SK-N-SH (cell line): ENCODE measurements at regions not wholly inside any gene's neighbourhood (a gene's known extent, or its start where the extent isn't known, plus 50 kb on each side); places are given as distances from the start of the nearest gene placed in this dataset.

Source experiments
- CTCF ChIA-PET: fragments of 300-600, 350-600 bp; formaldehyde crosslinking; extraction: SDS; loops from one replicate; lab custom pipeline; 2021; lab: Yijun Ruan, JAX
- POLR2A ChIA-PET: fragments of 350-600 bp; sonication (Branson Sonifier 250); formaldehyde crosslinking; extraction: SDS; loops from one replicate; lab custom pipeline; 2020; ENCODE audit warnings: antibody characterized with exemption, inconsistent platforms; lab: Yijun Ruan, JAX
- DNase-seq: peaks from one replicate; pipeline ENCODE4 v3.0.0; 2012
- H2AFZ ChIP-seq: fragments of 200-600 bp; sonication (generic); 2 replicates; pipeline ENCODE4 v1.8.1; 2016; ENCODE audit warnings: antibody characterized with exemption, mild to moderate bottlenecking, low read depth
- H3F3A ChIP-seq: fragments of 200-600 bp; sonication (generic); replicated peaks from 2 replicates; pipeline ENCODE3; 2016; ENCODE audit warnings: antibody characterized with exemption, mild to moderate bottlenecking; ENCODE audit not compliant: insufficient read depth
- H3K27ac ChIP-seq, 2 experiments: fragments of 200-500 bp in 1 of 2; fragments of 200-600 bp in 1 of 2; sonication (Bioruptor generic) in 1 of 2; sonication (generic), shearing (Covaris generic) in 1 of 2; 2 replicates each; pipeline versions ENCODE4 v1.5.1 to v1.6.1; 2014 to 2016; ENCODE audit warnings: low read depth in 2 of 2, inconsistent platforms in 1 of 2, low read length in 1 of 2, mild to moderate bottlenecking in 1 of 2, mixed read lengths in 1 of 2
- H3K27me3 ChIP-seq: fragments of 200-600 bp; sonication (generic), shearing (Covaris generic); 2 replicates; pipeline ENCODE4 v1.6.1; 2016; ENCODE audit warnings: mixed run types; ENCODE audit not compliant: insufficient read depth
- H3K36me3 ChIP-seq, 2 experiments: fragments of 200-500 bp in 1 of 2; fragments of 200-600 bp in 1 of 2; sonication (Bioruptor generic) in 1 of 2; sonication (generic) in 1 of 2; replicated peaks in 1 of 2; 2 replicates each; pipeline versions ENCODE3 to v1.5.1; 2014 to 2016; ENCODE audit warnings: low read length in 1 of 2, mild to moderate bottlenecking in 1 of 2; ENCODE audit not compliant: insufficient read depth in 2 of 2, control insufficient read depth in 1 of 2
- H3K4me1 ChIP-seq, 2 experiments: fragments of 200-500 bp in 1 of 2; fragments of 200-600 bp in 1 of 2; sonication (Bioruptor generic) in 1 of 2; sonication (generic), shearing (Covaris generic) in 1 of 2; 2 replicates each; pipeline versions ENCODE4 v1.5.1 to v1.6.1; 2014 to 2016; ENCODE audit warnings: low read depth in 1 of 2, low read length in 1 of 2, mixed run types in 1 of 2; ENCODE audit not compliant: insufficient read depth in 2 of 2, control insufficient read depth in 1 of 2
- H3K4me2 ChIP-seq: fragments of 200-600 bp; sonication (generic), shearing (Covaris generic); 2 replicates; pipeline ENCODE4 v1.6.1; 2017; ENCODE audit warnings: mixed run types
- H3K4me3 ChIP-seq, 2 experiments: fragments of 200-500 bp in 1 of 2; fragments of 200-600 bp in 1 of 2; sonication (Bioruptor generic) in 1 of 2; sonication (generic), shearing (Covaris generic) in 1 of 2; 2 replicates each; pipeline versions ENCODE4 v1.5.1 to v1.8.1; 2014 to 2016; ENCODE audit warnings: low read depth in 2 of 2, inconsistent platforms in 1 of 2, low read length in 1 of 2, mild to moderate bottlenecking in 1 of 2, mixed read lengths in 1 of 2, moderate library complexity in 1 of 2
- H3K79me2 ChIP-seq: fragments of 200-600 bp; sonication (generic); 2 replicates; pipeline ENCODE4 v1.8.1; 2017; ENCODE audit warnings: mild to moderate bottlenecking; ENCODE audit not compliant: insufficient read depth
- H3K9ac ChIP-seq: fragments of 200-600 bp; sonication (generic); 2 replicates; pipeline ENCODE4 v1.6.1; 2017; ENCODE audit warnings: mixed run types
- H3K9me2 ChIP-seq: fragments of 200-600 bp; sonication (generic); 2 replicates; pipeline ENCODE4 v1.6.1; 2017; ENCODE audit warnings: mixed run types
- H3K9me3 ChIP-seq: fragments of 200-600 bp; sonication (generic); 2 replicates; pipeline ENCODE4 v1.6.1; 2017; ENCODE audit warnings: mixed run types, mild to moderate bottlenecking, moderate library complexity
- H4K20me1 ChIP-seq: fragments of 200-600 bp; sonication (generic); 2 replicates; pipeline ENCODE4 v1.6.1; 2017; ENCODE audit warnings: mild to moderate bottlenecking, mixed run types; ENCODE audit not compliant: insufficient read depth
- CHD2 ChIP-seq: fragments of 150-350 bp; IDR thresholded peaks from 2 replicates; pipeline ENCODE4 v1.6.1; 2018; ENCODE audit warnings: low read length; ENCODE audit not compliant: partially characterized antibody
- EP300 ChIP-seq, 2 experiments: IDR thresholded peaks; 2 replicates each; pipeline versions ENCODE4 v1.4.0 to v1.6.1; 2012; ENCODE audit warnings: borderline replicate concordance in 1 of 2, low read depth in 1 of 2, low read length in 1 of 2
- EZH2phosphoT487 ChIP-seq: fragments of 200-600 bp; sonication (generic); IDR thresholded peaks from 2 replicates; pipeline ENCODE4 v1.6.1; 2017; ENCODE audit warnings: low read depth, mixed run types, mild to moderate bottlenecking, antibody characterized with exemption, moderate library complexity, borderline replicate concordance
- FOXJ3 ChIP-seq: sonication (generic); formaldehyde crosslinking; IDR thresholded peaks from 2 replicates; pipeline ENCODE4 v1.5.1; 2020; ENCODE audit warnings: mild to moderate bottlenecking, missing genetic modification reagents
- JUND ChIP-seq: IDR thresholded peaks from 2 replicates; pipeline ENCODE4 v1.4.0; 2012
- MEF2A ChIP-seq: IDR thresholded peaks from 2 replicates; pipeline ENCODE4 v1.4.0; 2012; ENCODE audit warnings: low read depth, borderline replicate concordance
- NRF1 ChIP-seq: IDR thresholded peaks from 2 replicates; pipeline ENCODE4 v1.6.1; 2012; ENCODE audit warnings: low read depth, mild to moderate bottlenecking, low read length
- POLR2AphosphoS5 ChIP-seq: IDR thresholded peaks from 2 replicates; pipeline ENCODE4 v1.6.1; 2012; ENCODE audit warnings: low read depth, low read length
- RCOR1 ChIP-seq: fragments of 150-350 bp; IDR thresholded peaks from 2 replicates; pipeline ENCODE4 v1.6.1; 2017; ENCODE audit warnings: antibody characterized with exemption, low read length
- RFX5 ChIP-seq: IDR thresholded peaks from 2 replicates; pipeline ENCODE4 v1.6.1; 2012; ENCODE audit warnings: mild to moderate bottlenecking, improper control_type of control experiment, low read length
- SIN3A ChIP-seq: IDR thresholded peaks from 2 replicates; pipeline ENCODE4 v1.6.1; 2012; ENCODE audit warnings: low read depth, mild to moderate bottlenecking, low read length, moderate library complexity, borderline replicate concordance
- SMC3 ChIP-seq: IDR thresholded peaks from 2 replicates; pipeline ENCODE4 v1.6.1; 2012; ENCODE audit warnings: low read depth, low read length, improper control_type of control experiment
- TCF12 ChIP-seq: IDR thresholded peaks from 2 replicates; pipeline ENCODE4 v1.4.0; 2012
- TEAD4 ChIP-seq: IDR thresholded peaks from 2 replicates; pipeline ENCODE4 v1.4.0; 2012; ENCODE audit warnings: mild to moderate bottlenecking, borderline replicate concordance; ENCODE audit not compliant: insufficient read depth
- YY1 ChIP-seq: IDR thresholded peaks from 2 replicates; pipeline ENCODE4 v1.4.0; 2012; ENCODE audit warnings: low read depth, mild to moderate bottlenecking
- WGBS: methylation state at CpG from one replicate; pipeline ENCODE4 v1.1.6; 2017; ENCODE audit warnings: low lambda C conversion rate; 5-methylcytosine and 5-hydroxymethylcytosine counted together
- TF ChIP-seq, protein P1 (sequence below): fragments of 150-350 bp; IDR thresholded peaks from 2 replicates; pipeline ENCODE4 v1.6.1; 2017; ENCODE audit warnings: antibody characterized with exemption, low read length, low read depth, borderline replicate concordance
- TF ChIP-seq, protein P2 (sequence below): fragments of 200-600 bp; sonication (generic); IDR thresholded peaks from 2 replicates; pipeline ENCODE4 v1.6.1; 2017; ENCODE audit warnings: antibody characterized with exemption, mild to moderate bottlenecking, moderate library complexity
- TF ChIP-seq, protein P3 (sequence below): IDR thresholded peaks from 2 replicates; pipeline ENCODE4 v1.4.0; 2012; ENCODE audit warnings: low read depth
- TF ChIP-seq, protein P4 (sequence below): IDR thresholded peaks from 2 replicates; pipeline ENCODE4 v1.4.0; 2012; ENCODE audit warnings: low read depth, borderline replicate concordance
- TF ChIP-seq, protein P5 (sequence below): IDR thresholded peaks from 2 replicates; pipeline ENCODE4; 2012

DNA sequence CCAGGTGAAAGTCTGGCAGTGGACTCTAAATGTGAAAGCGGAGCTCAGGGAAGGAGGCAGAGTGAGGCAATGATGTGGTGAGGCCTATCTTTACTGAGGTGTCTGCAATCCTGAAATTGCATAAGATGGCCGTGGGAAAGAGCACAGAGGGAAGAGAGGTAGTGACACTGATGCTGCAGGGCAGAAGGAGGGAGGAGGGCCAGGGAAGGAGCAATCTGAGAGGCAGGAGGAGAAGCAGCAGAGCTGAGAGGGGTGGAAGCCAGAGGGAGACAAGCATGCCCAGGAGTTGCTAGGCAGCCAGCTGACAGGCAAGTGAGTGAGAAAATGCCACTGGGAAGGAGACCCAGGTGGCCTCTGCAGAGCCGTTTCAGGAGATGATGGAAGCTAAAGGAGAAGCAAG is 97.4 kb upstream of the CNR1 start:
- Histone ChIP-seq H3K9me2 (no peaks in the 10 kb centered on the region), H3K36me3 (no peaks in the 10 kb centered on the region), H3K4me2 (no peak overlapping the region), H3K4me1 (peaks cover 0 to 5% of the 10 kb centered on the region in 2 experiments; a peak in 2 of 4 replicates), H3K9ac (no peak overlapping the region), H4K20me1 (no peaks in the 10 kb centered on the region), H3K27me3 (no peaks in the 10 kb centered on the region), H3K4me3 (no peak overlapping the region), H3F3A (no peaks in the 10 kb centered on the region), H3K9me3 (no peaks in the 10 kb centered on the region), H3K79me2 (no peaks in the 10 kb centered on the region), H2AFZ (no peak overlapping the region), H3K27ac (no peak overlapping the region)
- ChIA-PET POLR2A (interaction anchor here (0.6 kb wide), 1 partner anchor 21 kb away, joined by 3 read pairs; no protein-coding TSS in a partner anchor), CTCF (no interaction called here)
- WGBS: 26% methylated on average over 3 of the region's 3 CpGs
- TF ChIP-seq, protein P1, sequence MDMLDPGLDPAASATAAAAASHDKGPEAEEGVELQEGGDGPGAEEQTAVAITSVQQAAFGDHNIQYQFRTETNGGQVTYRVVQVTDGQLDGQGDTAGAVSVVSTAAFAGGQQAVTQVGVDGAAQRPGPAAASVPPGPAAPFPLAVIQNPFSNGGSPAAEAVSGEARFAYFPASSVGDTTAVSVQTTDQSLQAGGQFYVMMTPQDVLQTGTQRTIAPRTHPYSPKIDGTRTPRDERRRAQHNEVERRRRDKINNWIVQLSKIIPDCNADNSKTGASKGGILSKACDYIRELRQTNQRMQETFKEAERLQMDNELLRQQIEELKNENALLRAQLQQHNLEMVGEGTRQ: no peak
- TF ChIP-seq, protein P2, sequence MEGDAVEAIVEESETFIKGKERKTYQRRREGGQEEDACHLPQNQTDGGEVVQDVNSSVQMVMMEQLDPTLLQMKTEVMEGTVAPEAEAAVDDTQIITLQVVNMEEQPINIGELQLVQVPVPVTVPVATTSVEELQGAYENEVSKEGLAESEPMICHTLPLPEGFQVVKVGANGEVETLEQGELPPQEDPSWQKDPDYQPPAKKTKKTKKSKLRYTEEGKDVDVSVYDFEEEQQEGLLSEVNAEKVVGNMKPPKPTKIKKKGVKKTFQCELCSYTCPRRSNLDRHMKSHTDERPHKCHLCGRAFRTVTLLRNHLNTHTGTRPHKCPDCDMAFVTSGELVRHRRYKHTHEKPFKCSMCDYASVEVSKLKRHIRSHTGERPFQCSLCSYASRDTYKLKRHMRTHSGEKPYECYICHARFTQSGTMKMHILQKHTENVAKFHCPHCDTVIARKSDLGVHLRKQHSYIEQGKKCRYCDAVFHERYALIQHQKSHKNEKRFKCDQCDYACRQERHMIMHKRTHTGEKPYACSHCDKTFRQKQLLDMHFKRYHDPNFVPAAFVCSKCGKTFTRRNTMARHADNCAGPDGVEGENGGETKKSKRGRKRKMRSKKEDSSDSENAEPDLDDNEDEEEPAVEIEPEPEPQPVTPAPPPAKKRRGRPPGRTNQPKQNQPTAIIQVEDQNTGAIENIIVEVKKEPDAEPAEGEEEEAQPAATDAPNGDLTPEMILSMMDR: no peak
- TF ChIP-seq RFX5: no peak
- TF ChIP-seq, protein P3, sequence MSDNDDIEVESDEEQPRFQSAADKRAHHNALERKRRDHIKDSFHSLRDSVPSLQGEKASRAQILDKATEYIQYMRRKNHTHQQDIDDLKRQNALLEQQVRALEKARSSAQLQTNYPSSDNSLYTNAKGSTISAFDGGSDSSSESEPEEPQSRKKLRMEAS: no peak
- no peak for TF ChIP-seq SIN3A
- no peak for TF ChIP-seq RCOR1
- TF ChIP-seq, protein P4, sequence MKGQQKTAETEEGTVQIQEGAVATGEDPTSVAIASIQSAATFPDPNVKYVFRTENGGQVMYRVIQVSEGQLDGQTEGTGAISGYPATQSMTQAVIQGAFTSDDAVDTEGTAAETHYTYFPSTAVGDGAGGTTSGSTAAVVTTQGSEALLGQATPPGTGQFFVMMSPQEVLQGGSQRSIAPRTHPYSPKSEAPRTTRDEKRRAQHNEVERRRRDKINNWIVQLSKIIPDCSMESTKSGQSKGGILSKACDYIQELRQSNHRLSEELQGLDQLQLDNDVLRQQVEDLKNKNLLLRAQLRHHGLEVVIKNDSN: no peak
- no peak for TF ChIP-seq TCF12
- no peak for TF ChIP-seq SMC3
- TF ChIP-seq, protein P5, sequence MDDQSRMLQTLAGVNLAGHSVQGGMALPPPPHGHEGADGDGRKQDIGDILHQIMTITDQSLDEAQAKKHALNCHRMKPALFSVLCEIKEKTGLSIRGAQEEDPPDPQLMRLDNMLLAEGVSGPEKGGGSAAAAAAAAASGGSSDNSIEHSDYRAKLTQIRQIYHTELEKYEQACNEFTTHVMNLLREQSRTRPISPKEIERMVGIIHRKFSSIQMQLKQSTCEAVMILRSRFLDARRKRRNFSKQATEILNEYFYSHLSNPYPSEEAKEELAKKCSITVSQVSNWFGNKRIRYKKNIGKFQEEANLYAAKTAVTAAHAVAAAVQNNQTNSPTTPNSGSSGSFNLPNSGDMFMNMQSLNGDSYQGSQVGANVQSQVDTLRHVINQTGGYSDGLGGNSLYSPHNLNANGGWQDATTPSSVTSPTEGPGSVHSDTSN: no peak
- no peak for TF ChIP-seq JUND
- no peak for TF ChIP-seq POLR2AphosphoS5
- no peak for TF ChIP-seq YY1
- no peak for TF ChIP-seq CHD2
- no peak for TF ChIP-seq EZH2phosphoT487
- TF ChIP-seq FOXJ3: no peak
- no peak for TF ChIP-seq TEAD4
- no peak for TF ChIP-seq MEF2A
- no peak for TF ChIP-seq EP300 (IDR thresholded peaks at IDR 0.05; ENCODE audit: borderline replicate concordance in 1 of 2, low read depth in 1 of 2, low read length in 1 of 2)
- no peak for TF ChIP-seq NRF1
- no peak for DNase-seq
